Epithelial cell of proximal tubule (primary cell): ENCODE measurements at regions not wholly inside any gene's neighbourhood (a gene's known extent, or its start where the extent isn't known, plus 50 kb on each side); places are given as distances from the start of the nearest gene placed in this dataset.

Experiments used
- DNase-seq: peaks from one replicate; pipeline ENCODE4 v3.0.0-alpha.2; 2011; ENCODE audit warnings: low read depth
- H3K4me3 ChIP-seq: 2 replicates; pipeline ENCODE4 v1.5.1; 2011; ENCODE audit warnings: low read depth, mild to moderate bottlenecking, low read length
- TF ChIP-seq, protein P1 (sequence below): conservative IDR thresholded peaks from 2 replicates; pipeline ENCODE4 v1.5.1; 2012; ENCODE audit warnings: low read depth, mild to moderate bottlenecking, low read length

DNA sequence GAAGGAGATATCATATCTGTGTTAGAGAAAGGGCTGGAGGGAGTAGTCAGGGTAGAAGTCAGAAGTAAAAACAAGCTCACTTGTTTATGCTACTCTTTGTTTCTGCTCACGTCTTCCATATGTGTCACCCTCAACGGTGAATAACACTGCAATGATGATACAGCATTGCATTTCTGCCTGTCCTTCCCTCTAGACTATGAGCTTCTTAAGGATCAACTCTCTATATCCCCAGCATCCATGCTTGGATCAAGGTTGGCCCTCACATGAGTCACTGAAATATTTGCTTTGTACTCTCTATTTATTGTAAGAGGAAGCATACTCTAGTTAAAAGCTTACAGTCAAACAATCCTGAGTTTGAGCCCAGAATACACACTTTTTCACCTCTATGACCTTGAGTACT lies 406.0 kb downstream of the RFC3 start:
- DNase-seq = no peak
- TF ChIP-seq, protein P1, sequence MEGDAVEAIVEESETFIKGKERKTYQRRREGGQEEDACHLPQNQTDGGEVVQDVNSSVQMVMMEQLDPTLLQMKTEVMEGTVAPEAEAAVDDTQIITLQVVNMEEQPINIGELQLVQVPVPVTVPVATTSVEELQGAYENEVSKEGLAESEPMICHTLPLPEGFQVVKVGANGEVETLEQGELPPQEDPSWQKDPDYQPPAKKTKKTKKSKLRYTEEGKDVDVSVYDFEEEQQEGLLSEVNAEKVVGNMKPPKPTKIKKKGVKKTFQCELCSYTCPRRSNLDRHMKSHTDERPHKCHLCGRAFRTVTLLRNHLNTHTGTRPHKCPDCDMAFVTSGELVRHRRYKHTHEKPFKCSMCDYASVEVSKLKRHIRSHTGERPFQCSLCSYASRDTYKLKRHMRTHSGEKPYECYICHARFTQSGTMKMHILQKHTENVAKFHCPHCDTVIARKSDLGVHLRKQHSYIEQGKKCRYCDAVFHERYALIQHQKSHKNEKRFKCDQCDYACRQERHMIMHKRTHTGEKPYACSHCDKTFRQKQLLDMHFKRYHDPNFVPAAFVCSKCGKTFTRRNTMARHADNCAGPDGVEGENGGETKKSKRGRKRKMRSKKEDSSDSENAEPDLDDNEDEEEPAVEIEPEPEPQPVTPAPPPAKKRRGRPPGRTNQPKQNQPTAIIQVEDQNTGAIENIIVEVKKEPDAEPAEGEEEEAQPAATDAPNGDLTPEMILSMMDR = no peak

DNA sequence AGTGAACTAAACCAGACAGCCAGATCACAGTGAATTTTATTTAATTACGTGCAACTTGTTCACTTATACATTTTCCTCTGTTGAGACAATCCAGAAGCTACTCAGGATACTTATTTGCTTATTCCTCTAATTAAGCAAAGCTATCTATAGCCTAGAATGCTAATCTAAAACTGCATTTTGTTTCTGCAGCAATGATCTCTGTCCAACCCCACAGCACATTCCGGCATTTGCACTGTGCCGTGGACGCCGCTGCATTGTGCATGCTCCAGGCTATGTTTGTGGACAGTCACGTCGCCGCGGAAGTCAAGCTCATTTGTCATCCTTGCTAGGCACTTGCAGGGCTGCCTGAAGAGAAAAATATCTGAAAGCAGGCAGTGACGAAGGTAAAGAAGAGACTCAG lies 406.9 kb downstream of the RFC3 start:
- TF ChIP-seq, protein P1 = no peak
- DNase-seq = no peak

More for the DNA sequence above, 406.0 kb downstream of the RFC3 start:
- no peak overlapping the region for H3K4me3 ChIP-seq

DNA sequence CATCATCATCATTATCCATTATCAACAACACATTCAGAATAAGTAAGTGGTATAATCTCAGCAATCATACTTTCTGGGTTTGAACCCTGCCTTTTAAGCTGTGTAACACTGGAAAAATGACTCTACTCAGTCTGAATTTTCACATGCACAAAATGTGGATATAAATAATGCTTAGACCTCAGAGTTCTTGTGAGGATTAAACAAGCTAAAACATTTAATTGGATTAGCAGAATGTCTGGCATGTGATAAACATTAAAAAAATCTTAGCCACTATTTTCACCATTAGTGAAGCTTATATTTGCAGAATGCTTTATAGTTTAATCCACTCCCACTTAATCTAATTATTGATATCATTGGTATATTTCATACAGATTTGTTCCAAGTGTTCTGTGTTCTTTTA lies 412.3 kb downstream of the RFC3 start:
- TF ChIP-seq, protein P1 = no peak
- no peak overlapping the region for H3K4me3 ChIP-seq
- no peak for DNase-seq

More for the DNA sequence above, 406.9 kb downstream of the RFC3 start:
- H3K4me3 ChIP-seq = no peak overlapping the region

DNA sequence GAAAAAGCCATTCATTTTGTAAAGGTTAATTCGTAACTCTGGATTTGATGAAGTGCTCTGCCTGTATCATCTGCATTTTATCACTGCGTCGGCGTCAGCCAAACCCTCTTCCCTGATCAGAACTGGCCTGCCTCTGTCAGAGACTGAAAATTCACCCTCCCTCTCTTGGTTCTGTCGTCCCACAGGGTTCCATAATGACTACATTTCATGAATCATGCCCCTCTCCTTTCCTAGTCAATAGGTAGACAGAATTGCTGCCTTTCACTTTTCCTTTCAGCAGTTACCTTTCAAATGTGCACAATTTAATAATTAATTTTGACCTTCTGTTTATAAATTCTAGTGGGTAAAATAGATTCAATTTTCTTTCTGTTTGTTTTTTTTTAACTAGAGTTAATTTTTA lies 423.4 kb downstream of the RFC3 start:
- DNase-seq = no peak
- no peak overlapping the region for H3K4me3 ChIP-seq
- TF ChIP-seq, protein P1 = no peak

GRCh38 chr13:34243403-34243802 lies 425.5 kb downstream of the RFC3 start:
- DNase-seq = no peak
- no peak overlapping the region for H3K4me3 ChIP-seq
- TF ChIP-seq, protein P1 = no peak

DNA sequence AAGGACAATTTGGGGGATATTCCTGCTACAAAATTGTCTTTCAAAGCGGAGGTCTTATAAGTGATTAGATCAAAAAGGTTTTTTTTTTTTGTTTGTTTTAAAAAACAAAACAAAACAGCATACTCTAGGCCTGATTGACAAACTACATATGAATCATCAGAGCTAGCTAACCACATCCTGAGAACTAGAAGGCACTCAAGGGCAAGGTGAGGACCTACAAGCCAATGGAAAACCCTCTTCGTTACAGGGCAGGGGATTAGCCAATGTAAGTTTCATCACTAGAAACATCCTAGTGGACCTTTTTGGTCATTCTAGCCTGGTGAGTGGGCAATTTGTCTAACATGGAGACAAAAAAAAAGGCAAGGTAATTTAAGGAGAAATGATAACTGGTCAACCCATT lies 428.6 kb downstream of the RFC3 start:
- no peak overlapping the region for H3K4me3 ChIP-seq
- DNase-seq = peak; percentile 1
- TF ChIP-seq, protein P1 = no peak

DNA sequence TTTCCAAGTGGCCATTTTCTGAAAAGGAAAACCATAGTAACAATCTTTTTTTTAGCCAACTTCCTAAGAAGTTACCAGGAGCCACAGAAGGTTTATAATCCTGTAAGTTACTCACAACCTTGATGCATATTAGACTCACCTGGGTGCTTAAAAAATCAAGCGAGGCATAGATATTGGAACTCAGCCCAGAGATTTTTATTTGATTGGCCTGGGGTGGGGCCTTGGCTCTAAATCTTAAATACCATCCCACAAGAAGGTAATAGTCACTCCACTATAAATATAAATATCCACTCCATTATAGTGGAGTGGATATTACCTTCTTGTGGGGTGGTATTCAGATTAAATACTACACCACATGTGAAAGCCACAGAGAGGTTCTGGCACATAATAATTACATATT lies 429.6 kb downstream of the RFC3 start:
- no peak overlapping the region for H3K4me3 ChIP-seq
- no peak for DNase-seq
- TF ChIP-seq, protein P1 = no peak
